ENCODE measurements at regions not wholly inside any gene's neighbourhood (a gene's known extent, or its start where the extent isn't known, plus 50 kb on each side); places are given as distances from the start of the nearest gene placed in this dataset.

GRCh38 chr1:172746091-172746949 lies 87.4 kb downstream of the FASLG start:
- TF ChIP-seq POLR2AphosphoS5 (IDR thresholded peaks at IDR 0.05; ENCODE audit: borderline replicate concordance, low read depth, low read length) (no peak), EZH2 (IDR thresholded peaks at IDR 0.05) (no peak), FOXP2 (optimal IDR thresholded peaks at IDR 0.05; ENCODE audit: control extremely low read depth, extremely low read length, insufficient read depth) (no peak)
- H3K9me3 ChIP-seq (ENCODE audit: low read depth, low read length) = no peaks in the 10 kb centered on the region
- H3K27ac ChIP-seq = no peak overlapping the region
- H3K9ac ChIP-seq (ENCODE audit: insufficient read length) = no peak overlapping the region
- H3K36me3 ChIP-seq (ENCODE audit: insufficient read depth, low read length) = no peaks in the 10 kb centered on the region
- H3K4me3 ChIP-seq = no peak overlapping the region
- no peak for DNase-seq (ENCODE audit: low read depth, low spot score)

GRCh38 chr1:172748201-172748600 lies 89.3 kb downstream of the FASLG start:
- H3K9ac ChIP-seq (ENCODE audit: insufficient read length) = no peak overlapping the region
- no peak for TF ChIP-seq FOXP2 (optimal IDR thresholded peaks at IDR 0.05; ENCODE audit: control extremely low read depth, extremely low read length, insufficient read depth)
- TF ChIP-seq EZH2 (IDR thresholded peaks at IDR 0.05) = no peak
- TF ChIP-seq POLR2AphosphoS5 (IDR thresholded peaks at IDR 0.05; ENCODE audit: borderline replicate concordance, low read depth, low read length) = no peak

DNA sequence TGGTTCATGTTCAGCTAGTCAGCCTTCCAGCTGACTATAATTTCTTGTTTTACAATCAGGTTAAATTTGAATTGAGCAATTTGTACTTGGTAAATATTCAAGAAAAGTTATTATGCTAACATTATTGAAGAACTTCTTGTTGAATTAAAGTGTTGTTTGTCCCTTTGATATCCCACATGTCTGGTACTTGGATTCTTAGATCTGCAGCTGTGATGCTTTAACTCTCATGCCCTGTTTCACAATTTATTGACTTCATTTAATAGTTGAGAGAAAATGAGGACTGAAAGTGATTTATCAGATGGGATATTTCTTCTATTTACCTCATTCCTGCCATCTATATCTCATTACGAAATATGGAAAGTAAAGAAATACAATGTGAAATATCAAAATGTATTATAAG lies 92.8 kb downstream of the FASLG start:
- Histone ChIP-seq H3K27ac (no peak overlapping the region), H3K4me3 (no peak overlapping the region), H3K9me3 (ENCODE audit: low read depth, low read length) (no peaks in the 10 kb centered on the region), H3K36me3 (ENCODE audit: insufficient read depth, low read length) (no peaks in the 10 kb centered on the region), H3K9ac (ENCODE audit: insufficient read length) (no peak overlapping the region)
- DNase-seq (ENCODE audit: low read depth, low spot score) = no peak
- TF ChIP-seq POLR2AphosphoS5 (IDR thresholded peaks at IDR 0.05; ENCODE audit: borderline replicate concordance, low read depth, low read length) (no peak), EZH2 (IDR thresholded peaks at IDR 0.05) (no peak), FOXP2 (optimal IDR thresholded peaks at IDR 0.05; ENCODE audit: control extremely low read depth, extremely low read length, insufficient read depth) (no peak)

More at GRCh38 chr1:172748201-172748600, 89.3 kb downstream of the FASLG start:
- H3K9me3 ChIP-seq (ENCODE audit: low read depth, low read length) = no peaks in the 10 kb centered on the region
- no peak for DNase-seq (ENCODE audit: low read depth, low spot score)
- H3K27ac ChIP-seq = no peak overlapping the region
- H3K4me3 ChIP-seq = no peak overlapping the region
- H3K36me3 ChIP-seq (ENCODE audit: insufficient read depth, low read length) = no peaks in the 10 kb centered on the region

DNA sequence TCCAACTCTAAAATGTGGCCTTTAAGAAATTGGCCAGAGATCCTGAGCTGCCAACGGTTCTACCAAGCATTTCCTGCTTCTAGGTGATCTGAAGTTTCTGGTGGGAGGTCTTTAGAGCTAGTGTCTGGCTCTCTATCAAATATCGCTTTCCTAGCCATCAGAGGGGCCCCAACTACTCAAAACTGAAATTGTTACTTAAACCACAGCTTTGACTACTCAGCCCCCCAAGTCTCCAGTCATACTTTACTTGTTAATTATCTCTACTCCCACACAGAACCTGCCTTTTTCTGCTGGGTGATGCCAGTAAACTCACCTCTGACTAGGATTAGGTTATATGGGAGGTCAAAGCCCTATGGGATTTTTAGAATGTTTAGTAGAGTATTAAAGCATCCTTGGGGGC lies 95.1 kb downstream of the FASLG start:
- Histone ChIP-seq H3K9me3 (ENCODE audit: low read depth, low read length) (no peaks in the 10 kb centered on the region), H3K36me3 (ENCODE audit: insufficient read depth, low read length) (no peaks in the 10 kb centered on the region), H3K9ac (ENCODE audit: insufficient read length) (no peak overlapping the region), H3K27ac (no peak overlapping the region), H3K4me3 (no peak overlapping the region)
- DNase-seq (ENCODE audit: low read depth, low spot score) = no peak
- TF ChIP-seq POLR2AphosphoS5 (IDR thresholded peaks at IDR 0.05; ENCODE audit: borderline replicate concordance, low read depth, low read length) (no peak), FOXP2 (optimal IDR thresholded peaks at IDR 0.05; ENCODE audit: control extremely low read depth, extremely low read length, insufficient read depth) (no peak), EZH2 (IDR thresholded peaks at IDR 0.05) (no peak)

DNA sequence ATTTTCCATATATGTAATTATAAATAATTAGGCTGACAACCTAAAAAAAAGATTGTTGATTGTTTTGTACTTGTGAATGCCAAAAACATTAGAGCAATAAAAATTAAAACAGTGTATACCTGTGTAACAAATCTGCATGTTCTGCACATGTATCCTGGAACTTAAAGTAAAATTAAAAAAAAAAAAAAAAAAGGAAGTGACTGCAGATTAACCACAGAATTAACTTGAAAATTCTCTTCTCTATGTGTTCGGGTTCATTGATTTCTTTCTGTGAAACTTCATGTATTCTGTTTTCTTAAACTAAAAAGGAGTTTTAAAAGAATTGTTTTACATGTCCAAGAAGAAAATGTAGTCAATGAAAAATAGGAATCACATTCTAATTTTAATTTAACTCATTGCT lies 95.7 kb downstream of the FASLG start:
- Histone ChIP-seq H3K36me3 (ENCODE audit: insufficient read depth, low read length) (no peaks in the 10 kb centered on the region), H3K27ac (no peak overlapping the region), H3K9ac (ENCODE audit: insufficient read length) (no peak overlapping the region), H3K4me3 (no peak overlapping the region), H3K9me3 (ENCODE audit: low read depth, low read length) (no peaks in the 10 kb centered on the region)
- TF ChIP-seq POLR2AphosphoS5 (IDR thresholded peaks at IDR 0.05; ENCODE audit: borderline replicate concordance, low read depth, low read length) = no peak
- TF ChIP-seq EZH2 (IDR thresholded peaks at IDR 0.05) = no peak
- no peak for TF ChIP-seq FOXP2 (optimal IDR thresholded peaks at IDR 0.05; ENCODE audit: control extremely low read depth, extremely low read length, insufficient read depth)
- DNase-seq (ENCODE audit: low read depth, low spot score) = no peak

- DNase-seq (ENCODE audit: low read depth, low spot score) = no peak
- H3K9me3 ChIP-seq (ENCODE audit: low read depth, low read length) = no peaks in the 10 kb centered on the region
- no peak overlapping the region for H3K27ac ChIP-seq
- TF ChIP-seq POLR2AphosphoS5 (IDR thresholded peaks at IDR 0.05; ENCODE audit: borderline replicate concordance, low read depth, low read length) (no peak), EZH2 (IDR thresholded peaks at IDR 0.05) (no peak), FOXP2 (optimal IDR thresholded peaks at IDR 0.05; ENCODE audit: control extremely low read depth, extremely low read length, insufficient read depth) (no peak)
- H3K36me3 ChIP-seq (ENCODE audit: insufficient read depth, low read length) = no peaks in the 10 kb centered on the region
- H3K9ac ChIP-seq (ENCODE audit: insufficient read length) = no peak overlapping the region
- no peak overlapping the region for H3K4me3 ChIP-seq
Observed at GRCh38 chr1:172755099-172755498, 96.2 kb downstream of the FASLG start.

DNA sequence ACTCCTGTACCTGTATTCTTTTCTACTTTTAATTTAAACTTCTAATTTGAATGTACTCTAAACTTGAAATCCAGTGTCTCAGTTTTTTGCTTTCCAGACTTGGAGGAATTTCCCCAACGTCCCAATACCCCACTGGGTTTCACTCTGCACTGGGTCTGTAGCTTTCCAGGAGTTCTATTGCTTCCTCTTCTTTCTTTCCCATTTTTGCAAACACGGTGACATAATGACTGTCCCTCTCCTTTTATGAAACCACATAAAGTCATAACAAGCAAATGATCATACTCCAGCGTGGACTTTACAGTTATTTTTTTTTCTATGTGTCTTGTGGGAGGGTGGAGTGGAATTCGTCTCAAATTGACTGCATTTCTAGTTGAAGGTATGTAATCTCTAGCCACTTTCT lies 97.1 kb downstream of the FASLG start:
- TF ChIP-seq FOXP2 (optimal IDR thresholded peaks at IDR 0.05; ENCODE audit: control extremely low read depth, extremely low read length, insufficient read depth) = no peak
- no peak for TF ChIP-seq EZH2 (IDR thresholded peaks at IDR 0.05)
- TF ChIP-seq POLR2AphosphoS5 (IDR thresholded peaks at IDR 0.05; ENCODE audit: borderline replicate concordance, low read depth, low read length) = no peak
- H3K4me3 ChIP-seq = no peak overlapping the region
- H3K36me3 ChIP-seq (ENCODE audit: insufficient read depth, low read length) = no peaks in the 10 kb centered on the region
- H3K27ac ChIP-seq = no peak overlapping the region
- DNase-seq (ENCODE audit: low read depth, low spot score) = no peak
- no peaks in the 10 kb centered on the region for H3K9me3 ChIP-seq (ENCODE audit: low read depth, low read length)
- no peak overlapping the region for H3K9ac ChIP-seq (ENCODE audit: insufficient read length)

- TF ChIP-seq POLR2AphosphoS5 (IDR thresholded peaks at IDR 0.05; ENCODE audit: borderline replicate concordance, low read depth, low read length) (no peak), EZH2 (IDR thresholded peaks at IDR 0.05) (no peak), FOXP2 (optimal IDR thresholded peaks at IDR 0.05; ENCODE audit: control extremely low read depth, extremely low read length, insufficient read depth) (no peak)
- DNase-seq (ENCODE audit: low read depth, low spot score) = no peak
Observed at GRCh38 chr1:172758259-172758658, 99.4 kb downstream of the FASLG start.

More at GRCh38 chr1:172758259-172758658, 99.4 kb downstream of the FASLG start:
- no peaks in the 10 kb centered on the region for H3K36me3 ChIP-seq (ENCODE audit: insufficient read depth, low read length)
- no peak overlapping the region for H3K9ac ChIP-seq (ENCODE audit: insufficient read length)
- H3K9me3 ChIP-seq (ENCODE audit: low read depth, low read length) = no peaks in the 10 kb centered on the region
- no peak overlapping the region for H3K27ac ChIP-seq
- H3K4me3 ChIP-seq = no peak overlapping the region

All from SK-N-MC (cell line).